ENCODE measurements at regions not wholly inside any gene's neighbourhood (a gene's known extent, or its start where the extent isn't known, plus 50 kb on each side); places are given as distances from the start of the nearest gene placed in this dataset.
"Not testable (repeated sequence)": the region's sequence is repeated elsewhere in the genome, so short reads cannot be mapped to it uniquely, and the experiment has no call there.

DNA sequence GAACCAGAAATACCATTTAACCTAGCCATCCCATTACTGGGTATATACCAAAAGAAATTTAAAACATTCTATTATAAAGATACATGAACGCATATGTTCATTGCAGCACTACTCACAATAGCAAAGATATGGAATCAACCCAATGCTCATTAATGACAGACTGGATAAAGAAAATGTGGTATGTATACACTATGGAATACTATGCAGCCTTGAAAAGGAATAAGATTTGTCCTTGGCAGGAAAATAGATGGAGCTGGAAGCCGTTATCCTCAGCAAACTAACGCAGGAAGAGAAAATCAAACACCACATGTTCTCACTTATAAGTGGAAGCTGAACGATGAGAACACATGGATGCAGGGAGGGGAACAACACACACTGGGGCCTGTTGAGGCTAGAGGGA is 146.1 kb upstream of the HMGA2 start:
- DNase-seq = not testable (repeated sequence)

DNA sequence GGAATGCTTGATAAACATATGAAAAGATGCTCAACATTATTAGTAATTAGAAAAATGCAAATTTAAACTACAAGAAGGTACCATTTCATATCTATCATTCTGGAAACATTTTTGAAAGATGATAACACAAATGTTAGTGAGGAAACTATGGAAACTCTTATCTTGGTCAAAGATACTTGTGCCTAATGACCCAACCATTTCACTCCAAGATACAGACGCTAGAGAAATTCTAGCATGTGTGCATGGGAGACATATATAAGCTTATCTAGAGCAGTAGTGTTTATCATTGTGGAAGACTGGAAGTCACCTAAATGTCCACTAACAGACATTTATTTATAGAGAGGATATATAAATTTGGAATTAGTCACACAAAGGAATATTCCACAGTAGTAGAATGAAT is 143.1 kb upstream of the HMGA2 start:
- no peak for DNase-seq

DNA sequence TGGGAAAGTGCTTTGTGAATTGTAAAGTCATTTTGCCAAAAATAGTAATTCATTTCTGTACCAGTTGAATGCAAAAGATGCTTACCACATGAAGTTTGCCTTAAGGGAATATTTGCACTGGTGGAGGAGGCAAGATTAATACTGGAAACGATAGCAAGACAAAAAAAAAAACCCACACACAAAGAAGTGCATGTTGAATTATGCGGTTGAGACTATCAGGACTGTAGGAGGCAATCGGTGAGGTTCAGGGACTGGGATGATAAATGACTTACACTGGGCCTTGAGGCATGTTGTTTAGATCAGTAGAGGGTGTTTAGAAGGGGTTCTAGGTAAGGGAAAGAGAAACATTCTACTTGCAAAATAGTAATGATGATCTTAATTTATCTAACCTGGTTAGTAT is 142.2 kb upstream of the HMGA2 start:
- DNase-seq = no peak

DNA sequence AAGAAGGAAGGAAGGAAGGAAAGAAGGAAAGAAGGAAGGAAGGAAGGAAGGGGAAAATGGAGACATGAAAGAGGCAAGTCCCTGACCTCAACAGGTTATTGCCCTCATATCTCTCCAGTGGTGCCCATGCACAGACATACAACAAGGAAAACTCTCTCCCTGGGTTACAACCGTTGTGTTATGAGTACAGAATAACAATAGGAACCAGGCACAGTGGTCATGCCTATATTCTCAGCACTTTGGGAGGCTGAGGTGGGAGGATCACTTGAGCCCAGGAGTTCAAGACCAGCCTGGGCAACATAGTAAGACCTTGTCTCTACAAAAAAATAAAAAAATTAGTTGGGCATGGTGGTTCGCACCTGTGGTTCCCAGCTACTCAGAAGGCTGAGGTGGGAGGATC is 139.4 kb upstream of the HMGA2 start:
- DNase-seq = no peak

DNA sequence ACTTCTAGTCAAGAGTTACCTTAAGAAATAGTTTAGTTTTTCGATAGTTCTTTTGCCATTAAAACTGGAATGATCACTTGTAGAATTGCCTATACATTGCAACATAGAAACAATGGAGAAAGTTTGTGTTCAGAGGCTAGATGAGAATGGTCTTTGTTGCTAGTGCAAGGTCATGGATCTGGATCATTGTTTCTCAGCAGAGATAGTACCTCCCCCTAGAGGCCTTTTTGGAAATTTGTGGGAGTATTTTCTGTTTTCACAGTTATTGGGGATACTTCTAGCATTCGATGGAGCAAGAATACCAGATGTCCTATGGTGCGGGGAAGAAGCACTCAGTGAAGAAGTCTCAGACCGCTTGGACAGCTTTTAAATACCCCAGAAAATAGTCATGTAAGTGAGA is 138.8 kb upstream of the HMGA2 start:
- peak in 1 of 3 donors; percentile 22 for DNase-seq

DNA sequence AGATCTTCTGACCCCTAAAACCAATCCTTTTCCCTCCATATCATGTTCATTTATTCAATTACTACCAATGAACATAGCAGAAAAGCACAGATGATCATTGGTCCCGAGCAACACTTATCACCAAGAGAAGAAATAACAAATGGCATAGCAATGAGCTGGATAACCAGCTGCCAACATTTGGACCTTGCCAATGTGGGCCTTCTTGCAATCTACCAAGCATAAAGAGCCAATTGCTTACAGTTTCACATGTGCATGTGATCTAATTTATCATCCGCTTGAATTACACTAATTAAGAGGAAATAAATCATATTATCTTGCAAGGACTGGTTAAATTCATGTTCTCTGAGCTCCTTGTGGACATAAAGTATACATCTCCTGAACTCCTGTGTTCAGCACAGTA is 134.8 kb upstream of the HMGA2 start:
- DNase-seq = no peak

DNA sequence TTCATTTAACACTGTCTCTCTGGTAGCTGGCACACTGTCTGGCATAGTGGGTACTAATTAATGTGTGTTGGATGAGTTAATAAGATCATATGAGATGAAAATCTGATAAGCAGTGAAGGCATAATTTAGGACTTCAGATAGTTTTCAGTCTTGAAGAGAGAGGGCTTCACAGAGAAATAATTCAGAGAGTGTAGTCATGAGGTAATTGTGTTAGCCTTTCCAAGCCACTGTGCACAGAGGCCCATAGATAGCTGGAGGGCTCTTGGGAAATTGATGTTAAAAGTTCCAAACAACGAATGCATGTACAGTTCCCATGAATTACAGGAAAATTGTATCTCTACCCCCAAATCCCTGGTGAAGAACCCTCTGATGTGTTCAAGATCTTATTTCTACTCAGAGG is 133.8 kb upstream of the HMGA2 start:
- DNase-seq = no peak

DNA sequence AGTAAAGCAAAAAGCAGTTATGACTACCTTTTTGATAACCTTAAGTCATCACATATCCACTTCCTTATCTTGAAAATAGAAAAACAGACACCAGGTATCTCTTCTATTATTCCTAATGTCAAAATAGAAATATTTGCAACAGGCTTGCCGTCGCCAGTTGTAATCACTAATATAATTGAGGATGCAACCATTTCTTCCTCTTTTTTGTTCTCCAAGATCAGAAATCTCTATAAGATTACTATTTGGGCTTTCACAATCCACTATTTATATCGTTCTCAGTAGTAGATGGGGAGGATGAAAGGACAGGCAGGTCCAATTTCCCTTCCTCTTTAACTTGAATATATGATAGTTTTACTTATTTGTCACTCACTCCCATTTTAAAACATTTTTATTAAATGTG is 130.2 kb upstream of the HMGA2 start:
- no peak for DNase-seq

DNA sequence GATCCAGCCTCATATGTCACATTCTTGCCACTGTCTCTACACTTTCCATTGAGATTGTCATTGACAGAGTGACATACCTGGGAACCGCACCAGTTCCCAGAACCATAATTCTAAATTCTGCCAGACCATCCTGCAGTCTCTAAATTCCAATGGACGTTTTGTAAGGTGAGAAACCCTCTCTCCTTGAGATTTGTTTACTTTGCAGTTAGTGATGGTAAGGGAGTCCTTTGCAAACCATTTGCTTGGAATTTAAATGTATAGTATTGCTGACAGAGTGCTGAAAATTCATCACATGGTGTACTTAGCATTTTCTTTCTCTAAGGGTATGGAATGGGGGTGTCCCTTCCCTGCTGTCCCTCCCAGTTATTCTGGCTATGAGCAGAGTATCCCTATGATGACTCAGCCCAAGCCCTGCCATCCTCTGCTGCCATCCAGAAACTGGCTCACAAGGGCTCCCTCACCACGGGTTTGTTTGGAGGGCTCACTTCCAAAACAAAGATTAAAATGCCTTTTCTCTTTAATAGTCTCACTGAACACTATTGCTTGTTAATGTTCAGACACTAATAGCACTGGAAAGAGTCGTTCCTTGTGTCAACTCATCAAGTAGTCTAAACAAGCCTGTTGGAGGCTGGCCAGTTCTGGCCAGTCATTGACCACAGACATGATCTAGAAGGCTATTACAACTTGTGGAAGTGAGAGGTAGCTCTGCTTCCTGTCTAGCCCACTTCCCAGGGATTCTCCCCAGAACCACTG is 129.0 kb upstream of the HMGA2 start:
- DNase-seq = peak in 2 of 3 donors; percentile 16 to 88

DNA sequence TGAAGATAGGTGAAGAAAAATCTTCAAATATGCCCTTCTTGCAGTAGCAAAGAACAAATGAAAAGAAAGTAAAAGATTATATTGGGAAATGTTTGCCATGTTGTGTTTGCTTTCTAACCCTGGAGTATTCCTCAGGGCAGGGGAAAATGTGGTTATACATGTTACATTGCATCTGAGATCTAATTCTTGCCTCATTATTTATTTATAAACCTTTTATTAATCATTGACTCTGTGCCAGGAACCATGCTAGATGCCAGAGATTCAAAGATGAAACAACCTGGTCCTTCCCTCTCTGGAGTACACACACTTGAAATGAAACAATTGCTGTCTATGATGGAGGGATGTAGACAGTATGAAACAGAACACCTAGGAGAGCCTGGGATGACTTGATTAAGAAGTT is 128.1 kb upstream of the HMGA2 start:
- no peak for DNase-seq

DNA sequence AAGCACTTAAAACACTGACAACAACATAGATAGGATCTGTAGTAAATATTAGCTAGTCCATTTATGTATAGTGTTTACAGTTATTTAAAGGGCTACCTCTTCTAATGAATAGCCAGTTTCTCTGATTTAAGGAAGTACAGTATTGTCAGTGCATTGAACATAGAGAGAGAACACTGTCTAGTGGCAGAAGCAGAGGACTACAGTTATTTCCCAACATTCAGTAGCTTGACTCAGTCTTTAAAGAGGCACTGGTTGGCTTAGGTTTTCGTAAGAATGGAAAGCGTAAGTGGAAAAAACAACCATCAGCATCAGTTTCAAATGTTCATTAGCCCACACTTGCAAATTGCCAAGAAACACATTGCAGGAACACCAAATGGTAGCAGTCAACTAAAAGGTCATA is 125.0 kb upstream of the HMGA2 start:
- DNase-seq = peak in 1 of 3 donors; percentile 22

DNA sequence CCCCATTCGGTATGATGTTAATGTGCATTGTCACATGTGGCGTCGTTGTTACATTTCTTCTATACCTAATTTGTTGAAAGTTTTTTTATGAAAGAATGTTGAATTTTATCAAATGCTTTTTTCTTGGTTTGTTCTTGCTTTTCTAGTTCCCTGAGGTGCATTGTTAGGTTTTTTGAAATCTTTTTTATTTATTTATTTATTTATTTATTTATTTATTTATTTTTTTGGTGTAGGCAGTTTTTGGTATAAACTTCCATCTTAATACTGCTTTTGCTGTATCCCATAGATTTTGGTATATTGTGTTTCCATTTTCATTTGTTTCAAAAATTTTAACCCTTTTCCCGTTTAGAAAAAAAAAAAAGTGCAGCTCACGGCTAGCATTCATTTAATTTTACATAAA is 121.1 kb upstream of the HMGA2 start:
- no peak for DNase-seq

DNA sequence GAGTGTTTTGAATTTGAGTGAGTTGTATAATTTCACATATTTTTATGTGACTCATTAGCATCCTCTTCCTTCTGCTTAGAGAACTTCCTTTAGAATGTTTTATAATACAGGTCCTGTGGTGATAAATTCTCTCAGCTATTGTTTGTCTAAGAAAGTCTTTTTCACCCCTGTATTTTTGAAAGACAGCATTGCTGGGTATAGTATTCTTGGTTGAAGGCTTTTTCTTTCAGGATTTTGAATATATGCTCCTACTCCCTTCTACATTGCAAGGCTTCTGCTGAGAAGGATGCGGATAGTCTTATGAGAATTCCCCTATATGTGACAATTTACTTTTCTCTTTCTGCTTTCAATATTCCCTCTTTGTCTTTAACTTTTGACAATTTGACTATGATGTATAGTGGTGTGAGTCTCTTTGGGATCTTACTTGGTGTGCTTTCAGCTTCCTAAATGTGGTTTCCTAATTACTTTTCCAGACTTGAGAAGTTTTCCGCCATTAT is 118.9 kb upstream of the HMGA2 start:
- no peak for DNase-seq

DNA sequence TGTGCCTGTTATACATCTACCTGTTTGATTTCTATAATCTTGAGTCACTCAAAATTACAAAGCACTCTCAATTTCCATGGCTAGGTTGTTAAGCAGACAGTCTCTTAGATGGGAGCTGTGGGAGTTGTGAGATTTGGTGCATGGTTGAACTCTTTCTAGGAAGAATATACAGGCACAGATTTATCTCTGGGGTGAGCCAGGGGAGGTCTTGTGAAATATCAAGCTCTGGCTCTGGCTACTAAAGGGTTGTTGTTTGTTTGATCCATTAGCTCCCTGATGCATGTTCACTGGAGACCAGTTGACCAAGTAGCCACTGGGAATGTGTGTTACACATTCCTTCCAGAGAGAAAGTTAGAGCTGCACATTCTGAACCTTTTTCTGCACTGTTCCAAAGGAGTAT is 117.2 kb upstream of the HMGA2 start:
- no peak for DNase-seq

DNA sequence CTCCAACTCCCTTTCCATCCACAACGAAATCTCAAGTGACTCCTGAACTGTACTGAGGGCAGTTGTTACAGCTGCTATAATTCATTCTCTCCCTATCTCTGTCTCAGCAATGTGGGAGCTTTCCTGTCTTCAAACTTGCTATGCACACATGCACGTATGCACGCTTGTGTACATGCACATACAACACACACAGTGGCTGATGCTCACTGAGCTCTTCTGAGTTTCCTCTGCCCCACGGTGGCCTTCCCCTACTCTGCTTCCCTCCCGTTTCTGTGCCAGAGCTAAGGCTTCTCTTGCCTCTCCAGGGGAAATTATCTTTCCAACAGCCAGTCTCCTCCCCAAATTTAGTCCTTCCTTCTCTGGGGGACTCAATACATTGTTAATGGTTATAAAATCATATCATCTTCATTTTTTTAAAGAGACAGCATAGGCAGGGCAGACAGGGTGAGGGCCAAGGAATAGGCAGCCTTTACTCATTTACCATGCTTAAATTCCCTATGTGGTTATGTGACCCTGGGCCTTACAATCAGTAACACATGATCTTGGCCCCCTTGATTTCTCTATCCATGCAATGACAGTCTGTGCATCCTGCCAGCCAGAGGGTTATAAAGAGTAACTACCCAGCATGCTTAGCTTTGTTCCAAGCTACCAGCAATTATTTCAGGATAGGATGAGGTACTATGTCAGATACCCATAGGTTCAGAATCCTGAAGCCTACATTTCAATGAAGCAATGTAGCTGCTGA is 111.9 kb upstream of the HMGA2 start:
- no peak for DNase-seq

DNA sequence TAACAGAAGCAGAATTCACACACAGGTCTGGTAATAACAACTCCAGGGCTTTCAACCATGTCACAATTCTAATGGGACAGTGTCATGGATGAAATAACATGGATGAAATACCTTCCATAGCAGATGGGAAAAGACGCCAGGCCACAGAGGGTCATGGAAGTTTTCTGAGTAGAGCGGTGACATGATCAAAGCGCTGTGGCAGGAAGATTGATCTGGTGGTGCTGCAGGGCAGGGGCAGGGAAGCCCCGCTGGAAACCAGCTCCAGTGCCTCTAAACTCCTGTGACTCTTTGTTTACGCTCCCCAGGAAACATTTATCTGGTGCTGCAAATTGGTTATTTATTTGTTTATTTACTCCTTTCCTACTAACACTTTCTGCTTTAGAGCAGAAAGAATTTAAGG is 108.3 kb upstream of the HMGA2 start:
- no peak for DNase-seq

DNA sequence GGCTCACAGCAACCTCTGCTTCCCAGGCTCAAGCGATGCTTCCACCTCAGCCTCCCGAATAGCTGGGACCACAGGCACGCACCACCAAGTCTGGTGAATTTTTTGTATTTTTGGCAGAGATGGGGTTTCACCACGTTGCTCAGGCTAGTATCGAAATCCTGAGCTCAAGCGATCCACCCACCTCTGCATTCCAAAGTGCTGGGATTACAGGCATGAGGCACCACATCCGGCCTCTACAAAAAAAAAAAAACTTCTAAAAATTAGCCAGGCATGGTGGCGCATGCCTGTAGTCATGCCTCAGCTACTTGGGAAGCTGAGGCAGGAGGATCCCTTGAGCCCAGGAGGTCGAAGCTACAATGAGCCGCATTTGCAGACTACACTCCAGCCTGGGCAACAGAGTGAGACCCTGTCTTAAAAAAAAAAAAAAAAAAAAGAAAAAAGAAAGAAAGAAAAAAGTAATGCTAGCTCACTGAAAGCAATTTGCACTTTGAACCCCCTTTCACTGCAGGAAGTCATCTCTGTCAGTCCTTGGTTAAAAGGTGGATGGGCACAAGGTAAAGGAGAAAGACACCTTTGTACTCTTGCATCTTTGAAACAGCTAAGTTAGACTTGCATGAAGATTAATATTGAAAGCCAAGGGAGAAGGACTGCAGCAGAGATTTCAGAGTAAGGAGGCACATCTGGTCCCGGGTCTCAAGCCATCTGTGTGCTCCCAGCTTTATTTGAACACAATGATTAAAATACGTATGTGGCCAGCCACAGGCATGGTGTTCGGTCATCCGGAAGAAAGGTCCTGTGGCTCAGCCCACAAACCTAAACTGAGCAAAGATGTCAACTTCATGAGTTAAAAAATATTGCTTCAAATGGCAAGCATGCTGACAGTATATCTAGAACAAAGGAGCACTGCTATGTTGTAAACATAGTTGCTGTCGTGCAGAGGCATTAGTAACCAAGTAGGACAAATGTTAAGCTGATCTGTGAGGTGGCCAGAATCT is 103.8 kb upstream of the HMGA2 start:
- DNase-seq = peak in 1 of 3 donors; percentile 61

DNA sequence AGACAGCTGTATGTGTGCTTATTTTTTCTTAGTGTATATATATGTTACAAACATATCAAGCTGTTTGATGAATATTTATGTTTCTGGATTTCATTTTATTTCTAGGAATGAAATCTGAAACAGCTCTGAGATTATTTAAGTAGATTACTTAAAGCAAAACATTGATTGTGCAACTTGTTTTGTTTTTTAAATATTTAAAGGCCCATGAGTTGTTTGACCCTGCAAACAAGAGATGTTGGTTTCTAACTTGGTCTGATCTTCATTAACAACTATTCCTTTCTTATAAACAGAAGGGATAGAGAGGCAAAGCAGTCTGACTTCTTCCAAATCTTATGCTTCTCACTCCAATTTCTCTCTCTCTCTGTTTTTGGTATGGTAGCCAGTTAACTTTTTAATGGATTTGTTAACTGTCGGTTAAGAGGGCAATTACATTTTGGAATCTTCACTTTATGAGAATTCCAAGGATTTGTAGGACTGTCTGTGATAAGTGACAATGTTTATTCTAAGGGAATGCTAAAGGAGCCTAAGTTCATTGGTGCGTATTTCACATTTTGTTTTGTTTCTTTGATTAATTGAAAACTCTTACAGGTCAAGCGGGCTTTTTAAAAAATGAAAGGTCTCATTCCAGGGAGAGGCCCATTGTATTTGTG is 102.6 kb upstream of the HMGA2 start:
- DNase-seq = no peak

DNA sequence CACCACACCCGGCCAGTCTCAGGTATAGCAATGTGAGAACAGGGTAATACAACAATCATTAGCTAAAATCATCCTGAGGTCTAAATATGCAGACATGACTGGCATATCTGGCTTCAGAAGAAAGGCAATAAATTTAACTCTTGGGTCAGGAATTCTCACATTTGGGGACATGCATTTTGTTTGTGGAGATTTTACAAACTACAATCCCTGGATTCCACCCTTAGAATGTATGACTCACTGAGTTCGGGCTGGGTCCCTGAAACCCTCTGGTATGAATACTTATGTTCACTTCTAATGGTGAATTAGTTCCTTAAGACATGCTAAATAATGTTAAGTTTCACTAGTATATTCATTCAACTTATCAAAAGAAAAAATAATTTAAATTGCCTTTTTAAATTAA is 98.9 kb upstream of the HMGA2 start:
- peak in 1 of 3 donors; percentile 15 for DNase-seq

DNA sequence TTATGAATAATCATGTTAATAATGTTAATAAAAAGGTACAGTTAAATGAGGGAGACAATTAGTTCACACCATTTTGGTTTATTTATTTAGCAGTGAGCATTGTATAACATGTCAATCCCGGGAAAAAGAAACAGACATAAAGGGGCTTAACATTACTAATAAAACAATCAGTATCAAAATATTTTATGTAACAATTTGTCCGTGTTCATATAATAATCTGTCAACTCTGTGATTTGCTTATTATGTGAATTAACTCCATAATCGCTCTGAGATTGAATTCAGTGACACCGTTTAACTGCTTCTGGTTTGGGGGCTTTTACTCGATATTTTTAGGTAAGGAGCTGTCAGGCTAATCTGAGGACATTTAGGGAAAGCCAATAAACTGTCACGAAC is 95.8 kb upstream of the HMGA2 start:
- peak in 2 of 3 donors; percentile 7 to 46 for DNase-seq

Data from muscle of back (tissue), 3 donors.